HG02642 (cell line): ENCODE measurements at regions not wholly inside any gene's neighbourhood (a gene's known extent, or its start where the extent isn't known, plus 50 kb on each side); places are given as distances from the start of the nearest gene placed in this dataset.
"Not testable (repeated sequence)": the region's sequence is repeated elsewhere in the genome, so short reads cannot be mapped to it uniquely, and the experiment has no call there.

Source experiments
- ATAC-seq: cut with Tn5 transposase; IDR thresholded peaks from one replicate; pipeline ENCODE4 v1.9.1; 2021; ENCODE audit warnings: mild to moderate bottlenecking; ENCODE audit not compliant: unreplicated experiment, poor library complexity

GRCh38 chr10:105759669-105760068, 1118.6 kb downstream of the SORCS3 start:
- ATAC-seq, result no peak

- no peak for ATAC-seq
These were observed 1117.3 kb downstream of the SORCS3 start for GRCh38 chr10:105758209-105758998.

- ATAC-seq, result no peak
These were observed 1116.2 kb downstream of the SORCS3 start for GRCh38 chr10:105757302-105757701.

- no peak for ATAC-seq
These were observed 1115.3 kb downstream of the SORCS3 start for GRCh38 chr10:105756386-105756785.

GRCh38 chr10:105751688-105752087, 1110.6 kb downstream of the SORCS3 start:
- ATAC-seq, result no peak

- no peak for ATAC-seq
These were observed 1104.6 kb downstream of the SORCS3 start for GRCh38 chr10:105745596-105746148.

- no peak for ATAC-seq
These were observed 1102.4 kb downstream of the SORCS3 start for GRCh38 chr10:105743343-105744056.

- no peak for ATAC-seq
These were observed 1101.8 kb downstream of the SORCS3 start for GRCh38 chr10:105742923-105743322.

GRCh38 chr10:105742184-105742583, 1101.1 kb downstream of the SORCS3 start:
- no peak for ATAC-seq

GRCh38 chr10:105734479-105734878, 1093.4 kb downstream of the SORCS3 start:
- no peak for ATAC-seq

- ATAC-seq, result no peak
These were observed 1092.8 kb downstream of the SORCS3 start for GRCh38 chr10:105733924-105734323.

GRCh38 chr10:105729428-105729827, 1088.3 kb downstream of the SORCS3 start:
- no peak for ATAC-seq

- ATAC-seq, result not testable (repeated sequence)
These were observed 1086.5 kb downstream of the SORCS3 start for GRCh38 chr10:105727586-105727985.

- no peak for ATAC-seq
These were observed 1086.0 kb downstream of the SORCS3 start for GRCh38 chr10:105727131-105727530.

GRCh38 chr10:105726149-105726548, 1085.1 kb downstream of the SORCS3 start:
- no peak for ATAC-seq

GRCh38 chr10:105725007-105725406, 1083.9 kb downstream of the SORCS3 start:
- ATAC-seq, result no peak

- ATAC-seq, result no peak
These were observed 1077.3 kb downstream of the SORCS3 start for GRCh38 chr10:105718207-105718995.

- ATAC-seq, result no peak
These were observed 1073.6 kb downstream of the SORCS3 start for GRCh38 chr10:105714728-105715127.

- ATAC-seq, result no peak
These were observed 1066.5 kb downstream of the SORCS3 start for GRCh38 chr10:105707603-105708002.

- no peak for ATAC-seq
These were observed 1065.4 kb downstream of the SORCS3 start for GRCh38 chr10:105706281-105707026.
